Stimulated activated CD4-positive, alpha-beta T cell treated with anti-CD3 and anti-CD28 coated beads, Interleukin-4, amount 100 ng/mL, for 48 hours (primary cell): ENCODE measurements at regions not wholly inside any gene's neighbourhood (a gene's known extent, or its start where the extent isn't known, plus 50 kb on each side); places are given as distances from the start of the nearest gene placed in this dataset.

Source experiments
- DNase-seq, 2 donors: peaks; one replicate each; pipeline ENCODE4 v3.0.0-alpha.2; 2020; ENCODE audit warnings: low read depth in 2 of 2

GRCh38 chr4:110959041-110959643, 336.3 kb upstream of the PITX2 start:
- DNase-seq: no peak

- DNase-seq: no peak
These were observed 338.2 kb upstream of the PITX2 start for GRCh38 chr4:110961066-110961465.

GRCh38 chr4:110962616-110963015, 339.7 kb upstream of the PITX2 start:
- no peak for DNase-seq

- DNase-seq: no peak
These were observed 340.9 kb upstream of the PITX2 start for GRCh38 chr4:110963662-110964280.

- no peak for DNase-seq
These were observed 345.1 kb upstream of the PITX2 start for GRCh38 chr4:110967936-110968335.

GRCh38 chr4:110970642-110971041, 347.8 kb upstream of the PITX2 start:
- no peak for DNase-seq

- no peak for DNase-seq
These were observed 352.5 kb upstream of the PITX2 start for GRCh38 chr4:110975338-110975737.

- no peak for DNase-seq
These were observed 354.7 kb upstream of the PITX2 start for GRCh38 chr4:110977554-110977953.

- DNase-seq: no peak
These were observed 355.9 kb upstream of the PITX2 start for GRCh38 chr4:110978761-110979160.

GRCh38 chr4:110982486-110982885, 359.6 kb upstream of the PITX2 start:
- DNase-seq: no peak

- DNase-seq: no peak
These were observed 365.8 kb upstream of the PITX2 start for GRCh38 chr4:110988722-110989121.

- no peak for DNase-seq
These were observed 366.2 kb upstream of the PITX2 start for GRCh38 chr4:110989125-110989524.

- DNase-seq: no peak
These were observed 371.9 kb upstream of the PITX2 start for GRCh38 chr4:110994781-110995180.

- no peak for DNase-seq
These were observed 375.4 kb upstream of the PITX2 start for GRCh38 chr4:110998320-110998719.

- DNase-seq: no peak
These were observed 388.6 kb upstream of the PITX2 start for GRCh38 chr4:111011458-111011857.

GRCh38 chr4:111013846-111014245, 391.0 kb upstream of the PITX2 start:
- no peak for DNase-seq

GRCh38 chr4:111014537-111014936, 391.7 kb upstream of the PITX2 start:
- no peak for DNase-seq

- no peak for DNase-seq
These were observed 393.5 kb upstream of the PITX2 start for GRCh38 chr4:111016416-111016815.

GRCh38 chr4:111018216-111018615, 395.3 kb upstream of the PITX2 start:
- DNase-seq: no peak

- DNase-seq: no peak
These were observed 397.6 kb upstream of the PITX2 start for GRCh38 chr4:111020476-111020875.

- no peak for DNase-seq
These were observed 398.1 kb upstream of the PITX2 start for GRCh38 chr4:111020961-111021360.

- DNase-seq: no peak
These were observed 399.9 kb upstream of the PITX2 start for GRCh38 chr4:111022758-111023157.

- DNase-seq: no peak
These were observed 404.6 kb upstream of the PITX2 start for GRCh38 chr4:111027526-111027925.

- DNase-seq: no peak
These were observed 405.9 kb upstream of the PITX2 start for GRCh38 chr4:111028795-111029194.
